Stimulated activated CD8-positive, alpha-beta memory T cell treated with anti-CD3 and anti-CD28 coated beads, Interleukin-2, amount 100 ng/mL, for 1 hour (primary cell): ENCODE measurements at regions not wholly inside any gene's neighbourhood (a gene's known extent, or its start where the extent isn't known, plus 50 kb on each side); places are given as distances from the start of the nearest gene placed in this dataset.
"Not testable (repeated sequence)": the region's sequence is repeated elsewhere in the genome, so short reads cannot be mapped to it uniquely, and the experiment has no call there.

ENCODE experiments used
- DNase-seq, 2 donors: peaks; one replicate each; pipeline ENCODE4 v3.0.0-alpha.2; 2020; ENCODE audit warnings: low read depth in 2 of 2

DNA sequence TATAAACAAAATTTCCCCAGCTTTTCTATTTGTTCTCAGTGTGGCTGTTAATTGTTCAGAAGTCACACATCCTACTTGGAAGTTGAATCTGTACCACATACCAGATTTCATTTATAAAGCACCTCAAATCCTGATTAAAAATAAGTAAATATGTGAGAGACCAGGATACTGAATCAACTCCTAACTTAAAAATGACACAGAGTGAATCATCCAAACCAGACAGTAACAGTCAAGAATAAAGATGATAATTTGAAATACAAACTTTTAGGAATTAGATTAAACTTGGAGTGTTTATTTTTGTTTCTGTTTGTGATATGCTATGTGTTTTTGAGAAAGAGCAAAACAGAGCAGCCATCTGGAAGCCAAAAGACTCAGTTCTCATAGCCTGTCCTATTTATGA lies 633.2 kb upstream of the RORB start:
- DNase-seq: no peak

- no peak for DNase-seq
Measured at GRCh38 chr9:73866451-73866850, 630.7 kb upstream of the RORB start.

DNA sequence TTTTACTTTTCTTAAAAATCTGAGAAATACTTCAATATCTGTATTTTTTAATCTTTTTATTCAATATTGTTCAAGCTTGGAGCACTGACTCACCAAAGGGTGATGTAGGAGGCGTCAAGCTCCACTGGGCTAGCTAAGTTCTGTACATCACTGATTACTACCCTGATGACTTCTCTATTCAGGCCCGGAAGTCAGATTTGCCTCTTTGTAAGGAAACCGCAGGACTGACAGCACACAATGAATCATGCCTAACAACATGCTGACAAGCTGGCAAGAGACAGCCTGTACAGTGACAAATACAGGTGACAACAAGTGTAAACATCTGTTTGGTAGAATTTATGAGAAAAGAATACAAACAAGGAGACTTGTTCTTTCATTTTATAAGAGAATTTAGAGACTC lies 627.9 kb upstream of the RORB start:
- DNase-seq: peak in 1 of 2 donors; percentile 0

DNA sequence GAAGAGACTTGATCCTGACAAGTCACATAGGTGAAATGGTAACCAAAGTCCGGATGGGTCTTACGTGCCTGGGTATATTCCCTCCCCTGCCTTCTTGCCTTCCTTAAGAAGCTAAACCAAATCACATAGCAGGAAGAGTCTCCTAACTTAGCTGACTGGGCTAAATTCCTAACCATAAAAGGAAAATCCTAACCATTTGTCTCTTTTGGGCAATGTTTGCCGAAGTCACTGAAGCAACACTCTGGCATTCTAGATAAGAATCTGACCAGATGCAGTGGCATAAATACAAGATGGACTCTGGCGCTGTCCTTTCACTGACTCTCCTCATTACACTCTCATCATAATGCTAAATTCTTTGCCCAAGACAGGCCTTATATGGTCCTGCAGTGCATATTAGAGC lies 625.5 kb upstream of the RORB start:
- DNase-seq: no peak

- DNase-seq: no peak
Measured at GRCh38 chr9:73872701-73873100, 624.4 kb upstream of the RORB start.

DNA sequence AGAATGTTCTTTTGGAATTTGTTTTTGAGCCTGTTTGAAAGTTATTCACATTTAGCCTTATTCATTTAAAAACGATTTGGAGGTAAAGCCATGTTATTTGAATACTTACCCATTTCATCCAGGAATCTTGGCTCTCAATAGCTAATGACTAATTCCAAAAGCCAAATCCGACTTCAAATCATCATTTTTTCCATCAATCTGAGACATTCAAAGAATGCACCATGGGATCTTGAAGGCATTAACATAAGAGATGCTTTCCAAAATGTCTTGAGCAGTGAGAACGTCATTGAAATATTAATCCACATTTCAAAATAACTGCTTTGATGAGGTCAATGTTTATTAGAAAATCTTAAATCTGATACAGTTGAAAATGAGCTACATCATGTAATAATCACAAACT lies 617.0 kb upstream of the RORB start:
- DNase-seq: no peak

DNA sequence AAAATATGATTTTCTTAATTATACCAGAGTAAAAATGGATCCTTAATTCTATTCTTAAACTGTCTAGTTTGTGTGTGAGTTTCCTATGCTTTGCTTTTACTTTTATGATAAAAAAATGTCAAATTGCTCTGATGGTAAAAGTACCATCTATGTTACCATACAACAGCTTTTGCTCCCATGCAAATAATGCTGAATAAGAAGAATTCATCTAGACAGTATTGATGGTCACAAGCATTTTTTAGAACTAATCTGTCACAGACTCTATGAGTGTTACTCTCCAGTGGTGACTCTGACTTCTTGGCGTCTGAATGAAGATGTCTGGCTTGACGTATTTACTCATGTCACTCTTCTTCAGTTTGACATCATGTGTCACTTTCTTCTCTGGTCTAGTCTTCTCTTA lies 608.1 kb upstream of the RORB start:
- DNase-seq: no peak

DNA sequence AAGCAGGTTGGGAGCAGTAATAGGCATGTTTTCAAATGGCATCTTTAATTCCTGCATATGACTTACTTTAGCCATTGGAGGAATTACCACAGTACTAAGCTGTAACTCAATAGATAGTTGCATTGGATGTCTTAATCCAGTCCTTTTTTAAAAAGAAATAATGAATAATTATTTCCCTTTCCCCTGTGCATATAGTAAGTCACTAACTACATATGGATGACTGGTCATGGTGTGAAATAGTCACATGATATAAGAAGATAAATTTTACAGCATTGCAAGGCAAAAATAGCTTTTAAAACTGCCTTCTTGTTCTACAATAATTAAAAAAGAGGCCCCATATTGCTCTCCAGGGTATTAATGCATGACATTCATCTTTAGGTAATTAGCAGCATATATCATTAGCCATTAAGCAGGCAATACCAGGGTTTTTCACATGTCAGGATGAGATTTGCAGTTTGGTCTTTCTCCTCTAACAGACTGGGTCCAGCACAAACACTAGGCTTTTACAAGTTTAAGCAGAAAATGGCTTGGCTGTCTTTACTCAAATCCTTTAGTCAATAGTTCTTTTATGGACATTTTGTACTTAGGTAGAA lies 606.4 kb upstream of the RORB start:
- no peak for DNase-seq

DNA sequence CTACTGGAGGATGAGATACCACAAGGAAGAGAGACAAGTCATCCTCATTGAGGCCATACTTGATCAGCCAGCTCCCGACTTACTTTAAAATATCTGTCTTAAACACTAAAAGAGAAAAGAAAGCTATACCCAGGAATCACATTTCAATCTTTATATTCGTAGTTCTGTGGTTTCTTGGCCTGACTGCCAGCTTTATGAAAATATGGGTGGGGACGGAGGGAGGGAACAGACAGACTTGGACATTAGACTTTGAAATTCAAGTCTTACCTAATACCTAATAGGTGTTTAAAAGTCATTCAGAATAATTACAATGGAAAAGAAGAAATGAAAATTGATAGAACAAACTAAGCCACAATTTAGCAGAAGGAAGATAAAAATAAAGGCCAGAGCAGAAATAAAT lies 604.8 kb upstream of the RORB start:
- no peak for DNase-seq

DNA sequence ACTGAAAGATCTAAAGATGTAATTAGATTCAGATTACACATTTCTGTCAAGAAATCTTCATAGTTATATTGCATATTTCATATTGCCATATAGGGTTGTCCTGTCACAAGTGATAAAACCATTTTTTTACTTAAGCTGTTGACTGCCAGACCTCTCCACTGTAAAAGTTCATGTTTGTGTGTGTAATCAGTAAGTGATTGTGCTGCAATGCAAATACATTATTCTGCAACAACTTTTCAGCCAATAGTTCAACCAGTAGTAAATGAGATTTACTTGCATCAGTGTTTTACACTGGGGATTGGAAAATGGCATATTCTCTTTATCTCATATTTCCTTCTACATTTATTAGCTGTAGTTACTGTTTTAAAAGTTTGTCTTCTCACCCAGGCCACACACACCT lies 603.9 kb upstream of the RORB start:
- DNase-seq: no peak

DNA sequence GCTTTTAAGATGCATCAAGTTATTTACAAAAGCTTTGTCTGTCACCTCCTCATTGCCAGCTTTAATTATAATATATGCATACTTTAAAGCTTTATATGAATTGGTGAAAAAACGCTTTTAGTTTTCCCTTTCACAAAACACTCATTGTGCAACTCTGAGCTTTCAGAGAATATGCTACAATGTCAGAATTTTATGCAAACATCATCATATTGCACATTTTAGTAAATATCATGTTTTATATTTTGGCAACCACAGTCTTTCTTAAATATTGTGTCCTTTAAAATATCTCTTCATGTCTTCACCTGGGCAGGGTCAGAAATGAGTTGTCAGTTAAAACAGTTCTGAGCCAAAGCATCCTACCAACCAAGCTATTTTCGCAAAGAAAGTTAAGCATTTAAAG lies 601.1 kb upstream of the RORB start:
- DNase-seq: no peak

- no peak for DNase-seq
Measured at GRCh38 chr9:73906671-73907070, 590.5 kb upstream of the RORB start.

DNA sequence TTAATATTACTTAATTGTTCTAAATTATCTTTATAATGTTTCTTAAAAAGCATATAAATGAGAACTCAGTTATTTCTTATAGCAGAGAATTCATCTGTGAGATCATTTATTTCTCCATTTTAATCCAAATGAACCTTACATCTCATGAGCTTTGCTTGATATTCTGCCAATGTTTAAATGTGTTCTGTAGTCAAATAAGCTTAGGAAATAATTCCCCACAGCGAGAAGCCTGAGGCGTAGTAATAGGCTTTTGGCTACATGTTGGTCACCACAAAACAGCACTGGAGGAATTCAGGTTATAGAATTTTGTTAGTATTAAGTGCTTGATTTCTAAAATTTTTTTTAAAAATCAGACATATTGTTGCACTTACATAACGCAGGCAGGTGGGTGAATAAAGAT lies 585.3 kb upstream of the RORB start:
- DNase-seq: no peak

DNA sequence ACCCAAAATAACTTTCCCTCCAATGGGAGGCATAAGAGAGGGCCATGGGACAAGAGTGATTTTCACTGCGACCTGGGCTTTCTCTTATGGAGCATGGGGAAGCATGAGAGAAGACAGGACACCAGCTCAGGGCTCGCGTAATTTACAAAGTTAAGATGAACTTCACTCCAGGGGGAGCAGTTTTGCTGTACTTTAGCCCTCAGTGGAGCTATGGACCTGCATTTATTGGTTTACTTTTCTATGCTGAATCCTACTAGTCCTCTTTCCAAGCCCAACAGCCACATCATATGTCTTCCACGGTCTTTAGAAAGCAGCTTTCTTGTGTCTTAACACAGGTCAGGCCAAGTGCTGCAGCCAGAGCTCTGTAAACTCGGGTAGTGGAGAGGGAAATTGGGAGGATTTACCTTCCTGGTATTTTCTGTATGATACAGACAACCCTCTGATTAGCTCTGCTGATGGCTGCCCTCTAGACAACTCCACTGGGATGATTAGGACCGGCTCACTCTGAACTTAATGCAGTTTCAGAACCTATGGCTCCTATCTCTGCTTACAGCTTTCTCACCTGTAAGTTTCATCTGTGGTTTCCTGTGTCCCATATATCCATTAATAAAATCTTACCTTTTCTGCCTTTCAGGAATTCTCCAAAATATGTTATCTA lies 581.0 kb upstream of the RORB start:
- DNase-seq: no peak

- DNase-seq: no peak
Measured at GRCh38 chr9:73919712-73920111, 577.4 kb upstream of the RORB start.

DNA sequence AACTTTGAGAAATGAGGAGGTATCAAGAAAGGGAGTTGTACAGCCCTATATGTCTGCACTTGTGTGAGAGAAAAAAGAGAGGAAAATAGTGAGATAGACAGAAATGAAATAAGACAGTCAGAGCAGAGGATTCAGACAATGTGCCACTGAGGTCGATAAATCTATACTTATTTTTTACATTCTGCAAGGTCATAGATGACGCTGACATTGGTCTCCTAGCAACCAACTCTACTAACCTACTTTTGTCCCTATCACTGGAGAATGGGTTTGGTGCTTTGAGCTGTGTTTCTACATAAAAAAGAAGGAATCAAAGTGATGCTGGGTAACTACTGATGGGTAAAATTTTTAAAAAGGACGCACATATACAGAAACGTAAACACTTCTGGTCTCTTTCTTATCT lies 573.3 kb upstream of the RORB start:
- no peak for DNase-seq

DNA sequence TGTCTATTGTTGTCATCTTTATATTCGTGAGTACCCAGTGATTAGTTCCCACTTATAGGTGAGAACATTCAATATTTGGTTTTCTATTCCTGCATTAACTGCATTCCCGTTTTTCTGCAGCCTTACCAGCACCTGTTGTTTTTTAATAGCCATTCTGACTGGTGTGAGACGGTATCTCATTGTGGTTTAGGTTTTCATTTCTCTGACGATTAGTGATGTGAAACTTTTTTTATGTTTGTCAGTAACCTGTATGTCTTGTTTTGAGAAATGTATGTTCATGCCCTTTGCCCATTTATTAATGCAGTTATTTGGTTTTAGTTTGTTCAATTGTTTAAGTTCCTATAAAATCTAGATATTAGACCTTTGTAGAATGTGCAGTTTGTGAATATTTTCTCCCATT lies 546.0 kb upstream of the RORB start:
- DNase-seq: no peak

DNA sequence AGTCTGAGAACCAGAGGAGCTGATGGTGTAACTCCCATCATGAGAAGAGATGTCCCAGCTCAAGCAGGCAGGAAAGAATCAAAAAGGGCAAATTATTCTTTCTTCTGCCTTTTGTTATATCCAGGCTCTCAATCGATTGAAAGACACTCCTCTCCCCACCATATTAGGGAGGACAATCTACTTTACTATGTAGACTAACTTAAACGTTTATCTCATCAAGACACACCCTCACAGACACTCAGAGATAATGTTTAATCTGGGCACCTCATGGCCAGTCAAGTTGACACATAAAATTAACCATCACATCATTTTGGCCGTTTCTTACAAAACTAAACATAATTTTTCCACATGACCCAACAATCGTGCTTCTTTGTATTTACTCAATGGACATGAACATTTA lies 534.3 kb upstream of the RORB start:
- no peak for DNase-seq

DNA sequence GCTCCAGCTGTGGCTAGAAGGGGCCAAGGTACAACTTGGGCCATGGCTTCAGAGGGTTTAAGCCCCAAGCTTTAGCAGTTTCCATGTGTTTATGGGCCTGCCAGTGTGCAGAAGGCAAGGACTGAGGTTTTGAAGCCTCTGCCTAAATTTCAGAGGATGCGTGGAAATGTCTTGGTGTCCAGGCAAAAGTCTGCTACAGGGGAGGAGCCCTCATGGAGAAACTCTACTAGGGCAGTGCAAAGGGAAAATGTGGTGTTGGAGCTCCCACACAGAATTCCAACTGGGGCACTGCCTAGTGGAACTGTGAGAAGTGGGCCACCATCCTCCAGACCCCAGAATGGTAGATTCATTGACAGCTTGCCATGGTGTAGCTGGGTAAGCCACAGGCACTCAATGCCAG lies 527.2 kb upstream of the RORB start:
- DNase-seq: no peak

GRCh38 chr9:73976424-73976823 lies 520.7 kb upstream of the RORB start:
- DNase-seq: not testable (repeated sequence)

- no peak for DNase-seq
Measured at GRCh38 chr9:73979894-73980264, 517.3 kb upstream of the RORB start.

- DNase-seq: no peak
Measured at GRCh38 chr9:73980754-73981153, 516.4 kb upstream of the RORB start.

DNA sequence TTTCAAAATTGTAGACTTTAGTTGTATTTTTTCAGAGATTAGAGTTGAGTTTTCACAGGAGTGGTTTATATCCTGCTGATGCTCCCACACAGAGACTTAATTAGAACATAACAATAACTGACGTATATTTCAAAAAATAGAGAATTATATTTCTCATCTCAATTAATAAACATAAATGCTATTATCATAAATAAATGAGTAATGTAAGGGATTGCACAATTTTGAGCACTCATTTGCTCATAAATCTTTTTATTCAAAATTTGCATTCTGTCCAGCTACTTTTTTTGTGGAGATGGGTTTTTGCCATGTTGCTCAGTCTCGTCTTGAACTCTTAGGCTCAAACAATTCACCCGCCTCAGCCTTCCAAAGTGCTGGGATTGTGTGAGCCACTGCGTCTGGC lies 515.7 kb upstream of the RORB start:
- DNase-seq: no peak

GRCh38 chr9:73995836-73996235 lies 501.3 kb upstream of the RORB start:
- DNase-seq: no peak
